H1 (cell line): ENCODE measurements at regions not wholly inside any gene's neighbourhood (a gene's known extent, or its start where the extent isn't known, plus 50 kb on each side); places are given as distances from the start of the nearest gene placed in this dataset.

Experiments used
- BCL11A ChIP-seq, 2 experiments: IDR thresholded peaks; one replicate each; pipeline ENCODE4 v1.6.1; 2011; ENCODE audit warnings: low read depth in 2 of 2, low read length in 2 of 2, mild to moderate bottlenecking in 2 of 2
- CBX5 ChIP-seq: fragments of 300-800, 300-1000 bp; sonication (generic); IDR thresholded peaks from 2 replicates; pipeline ENCODE4 v1.7.1; 2016; ENCODE audit warnings: antibody characterized with exemption, low read length, low read depth
- CTBP2 ChIP-seq: IDR thresholded peaks from 2 replicates; pipeline ENCODE4 v1.7.0; 2011; ENCODE audit warnings: borderline replicate concordance, mild to moderate bottlenecking, moderate library complexity, mixed read lengths, low read length; ENCODE audit not compliant: insufficient read depth, insufficient read length
- EGR1 ChIP-seq: IDR thresholded peaks from 2 replicates; pipeline ENCODE4 v1.6.1; 2011; ENCODE audit warnings: low read depth, low read length, borderline replicate concordance
- GABPA ChIP-seq: IDR thresholded peaks from 2 replicates; pipeline ENCODE4 v1.6.1; 2011; ENCODE audit warnings: mild to moderate bottlenecking, low read length, moderate library complexity, borderline replicate concordance; ENCODE audit not compliant: insufficient read depth
- HDAC2 ChIP-seq, 2 experiments: fragments of 300-600 bp in 1 of 2; sonication (generic) in 1 of 2; IDR thresholded peaks; 2 replicates each; pipeline ENCODE4 v1.6.1; 2011 to 2012; ENCODE audit warnings: low read depth in 2 of 2, low read length in 2 of 2, mild to moderate bottlenecking in 2 of 2, moderate library complexity in 2 of 2, borderline replicate concordance in 1 of 2, inconsistent platforms in 1 of 2
- JUND ChIP-seq: IDR thresholded peaks from 2 replicates; pipeline ENCODE4 v1.6.1; 2011; ENCODE audit warnings: mild to moderate bottlenecking, improper control_type of control experiment, low read length
- TBP ChIP-seq: IDR thresholded peaks from 2 replicates; pipeline ENCODE4 v1.6.1; 2011; ENCODE audit warnings: low read depth, low read length, improper control_type of control experiment
- TF ChIP-seq, protein P1 (sequence below): fragments of 300-600 bp; sonication (generic); IDR thresholded peaks from 2 replicates; pipeline ENCODE4 v1.7.1; 2012; ENCODE audit warnings: low read length, moderate library complexity, mild to moderate bottlenecking, inconsistent platforms; ENCODE audit not compliant: insufficient replicate concordance
- TF ChIP-seq, protein P2 (sequence below): IDR thresholded peaks from 2 replicates; pipeline ENCODE4 v1.6.1; 2011; ENCODE audit warnings: low read depth, mild to moderate bottlenecking, low read length; ENCODE audit not compliant: insufficient read depth

DNA sequence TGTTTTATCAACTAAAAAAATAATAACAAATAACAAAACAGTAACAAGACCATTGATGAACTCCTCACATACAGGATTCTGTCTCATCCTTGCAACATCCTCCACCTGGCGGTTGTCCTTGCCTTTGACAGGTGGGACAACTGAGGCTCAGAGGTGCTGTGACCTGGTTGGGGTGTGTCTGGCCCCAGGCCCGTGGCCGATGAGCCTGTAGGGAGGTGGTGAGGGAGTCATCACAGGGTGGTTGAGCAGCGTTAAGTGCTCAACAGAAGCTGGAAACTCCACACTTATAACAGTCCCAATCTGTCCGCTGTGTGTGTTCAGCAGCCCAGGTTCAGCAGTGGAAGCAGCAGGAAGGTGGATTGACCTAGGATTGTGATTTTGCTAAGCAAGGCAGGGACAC lies 131.6 kb upstream of the RAB12 start (continued):
- TF ChIP-seq, protein P1, sequence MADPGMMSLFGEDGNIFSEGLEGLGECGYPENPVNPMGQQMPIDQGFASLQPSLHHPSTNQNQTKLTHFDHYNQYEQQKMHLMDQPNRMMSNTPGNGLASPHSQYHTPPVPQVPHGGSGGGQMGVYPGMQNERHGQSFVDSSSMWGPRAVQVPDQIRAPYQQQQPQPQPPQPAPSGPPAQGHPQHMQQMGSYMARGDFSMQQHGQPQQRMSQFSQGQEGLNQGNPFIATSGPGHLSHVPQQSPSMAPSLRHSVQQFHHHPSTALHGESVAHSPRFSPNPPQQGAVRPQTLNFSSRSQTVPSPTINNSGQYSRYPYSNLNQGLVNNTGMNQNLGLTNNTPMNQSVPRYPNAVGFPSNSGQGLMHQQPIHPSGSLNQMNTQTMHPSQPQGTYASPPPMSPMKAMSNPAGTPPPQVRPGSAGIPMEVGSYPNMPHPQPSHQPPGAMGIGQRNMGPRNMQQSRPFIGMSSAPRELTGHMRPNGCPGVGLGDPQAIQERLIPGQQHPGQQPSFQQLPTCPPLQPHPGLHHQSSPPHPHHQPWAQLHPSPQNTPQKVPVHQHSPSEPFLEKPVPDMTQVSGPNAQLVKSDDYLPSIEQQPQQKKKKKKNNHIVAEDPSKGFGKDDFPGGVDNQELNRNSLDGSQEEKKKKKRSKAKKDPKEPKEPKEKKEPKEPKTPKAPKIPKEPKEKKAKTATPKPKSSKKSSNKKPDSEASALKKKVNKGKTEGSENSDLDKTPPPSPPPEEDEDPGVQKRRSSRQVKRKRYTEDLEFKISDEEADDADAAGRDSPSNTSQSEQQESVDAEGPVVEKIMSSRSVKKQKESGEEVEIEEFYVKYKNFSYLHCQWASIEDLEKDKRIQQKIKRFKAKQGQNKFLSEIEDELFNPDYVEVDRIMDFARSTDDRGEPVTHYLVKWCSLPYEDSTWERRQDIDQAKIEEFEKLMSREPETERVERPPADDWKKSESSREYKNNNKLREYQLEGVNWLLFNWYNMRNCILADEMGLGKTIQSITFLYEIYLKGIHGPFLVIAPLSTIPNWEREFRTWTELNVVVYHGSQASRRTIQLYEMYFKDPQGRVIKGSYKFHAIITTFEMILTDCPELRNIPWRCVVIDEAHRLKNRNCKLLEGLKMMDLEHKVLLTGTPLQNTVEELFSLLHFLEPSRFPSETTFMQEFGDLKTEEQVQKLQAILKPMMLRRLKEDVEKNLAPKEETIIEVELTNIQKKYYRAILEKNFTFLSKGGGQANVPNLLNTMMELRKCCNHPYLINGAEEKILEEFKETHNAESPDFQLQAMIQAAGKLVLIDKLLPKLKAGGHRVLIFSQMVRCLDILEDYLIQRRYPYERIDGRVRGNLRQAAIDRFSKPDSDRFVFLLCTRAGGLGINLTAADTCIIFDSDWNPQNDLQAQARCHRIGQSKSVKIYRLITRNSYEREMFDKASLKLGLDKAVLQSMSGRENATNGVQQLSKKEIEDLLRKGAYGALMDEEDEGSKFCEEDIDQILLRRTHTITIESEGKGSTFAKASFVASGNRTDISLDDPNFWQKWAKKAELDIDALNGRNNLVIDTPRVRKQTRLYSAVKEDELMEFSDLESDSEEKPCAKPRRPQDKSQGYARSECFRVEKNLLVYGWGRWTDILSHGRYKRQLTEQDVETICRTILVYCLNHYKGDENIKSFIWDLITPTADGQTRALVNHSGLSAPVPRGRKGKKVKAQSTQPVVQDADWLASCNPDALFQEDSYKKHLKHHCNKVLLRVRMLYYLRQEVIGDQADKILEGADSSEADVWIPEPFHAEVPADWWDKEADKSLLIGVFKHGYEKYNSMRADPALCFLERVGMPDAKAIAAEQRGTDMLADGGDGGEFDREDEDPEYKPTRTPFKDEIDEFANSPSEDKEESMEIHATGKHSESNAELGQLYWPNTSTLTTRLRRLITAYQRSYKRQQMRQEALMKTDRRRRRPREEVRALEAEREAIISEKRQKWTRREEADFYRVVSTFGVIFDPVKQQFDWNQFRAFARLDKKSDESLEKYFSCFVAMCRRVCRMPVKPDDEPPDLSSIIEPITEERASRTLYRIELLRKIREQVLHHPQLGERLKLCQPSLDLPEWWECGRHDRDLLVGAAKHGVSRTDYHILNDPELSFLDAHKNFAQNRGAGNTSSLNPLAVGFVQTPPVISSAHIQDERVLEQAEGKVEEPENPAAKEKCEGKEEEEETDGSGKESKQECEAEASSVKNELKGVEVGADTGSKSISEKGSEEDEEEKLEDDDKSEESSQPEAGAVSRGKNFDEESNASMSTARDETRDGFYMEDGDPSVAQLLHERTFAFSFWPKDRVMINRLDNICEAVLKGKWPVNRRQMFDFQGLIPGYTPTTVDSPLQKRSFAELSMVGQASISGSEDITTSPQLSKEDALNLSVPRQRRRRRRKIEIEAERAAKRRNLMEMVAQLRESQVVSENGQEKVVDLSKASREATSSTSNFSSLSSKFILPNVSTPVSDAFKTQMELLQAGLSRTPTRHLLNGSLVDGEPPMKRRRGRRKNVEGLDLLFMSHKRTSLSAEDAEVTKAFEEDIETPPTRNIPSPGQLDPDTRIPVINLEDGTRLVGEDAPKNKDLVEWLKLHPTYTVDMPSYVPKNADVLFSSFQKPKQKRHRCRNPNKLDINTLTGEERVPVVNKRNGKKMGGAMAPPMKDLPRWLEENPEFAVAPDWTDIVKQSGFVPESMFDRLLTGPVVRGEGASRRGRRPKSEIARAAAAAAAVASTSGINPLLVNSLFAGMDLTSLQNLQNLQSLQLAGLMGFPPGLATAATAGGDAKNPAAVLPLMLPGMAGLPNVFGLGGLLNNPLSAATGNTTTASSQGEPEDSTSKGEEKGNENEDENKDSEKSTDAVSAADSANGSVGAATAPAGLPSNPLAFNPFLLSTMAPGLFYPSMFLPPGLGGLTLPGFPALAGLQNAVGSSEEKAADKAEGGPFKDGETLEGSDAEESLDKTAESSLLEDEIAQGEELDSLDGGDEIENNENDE = no peak
- TF ChIP-seq CBX5 (no peak), GABPA (no peak), BCL11A (IDR thresholded peaks at IDR 0.05; ENCODE audit: low read depth in 2 of 2, low read length in 2 of 2) (no peak), CTBP2 (no peak), JUND (no peak), HDAC2 (IDR thresholded peaks at IDR 0.05; ENCODE audit: borderline replicate concordance in 1 of 2, low read depth in 2 of 2, low read length in 2 of 2) (no peak), TBP (no peak), EGR1 (no peak)
- TF ChIP-seq, protein P2, sequence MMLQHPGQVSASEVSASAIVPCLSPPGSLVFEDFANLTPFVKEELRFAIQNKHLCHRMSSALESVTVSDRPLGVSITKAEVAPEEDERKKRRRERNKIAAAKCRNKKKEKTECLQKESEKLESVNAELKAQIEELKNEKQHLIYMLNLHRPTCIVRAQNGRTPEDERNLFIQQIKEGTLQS = no peak
